GM18498 (cell line): ENCODE measurements at regions not wholly inside any gene's neighbourhood (a gene's known extent, or its start where the extent isn't known, plus 50 kb on each side); places are given as distances from the start of the nearest gene placed in this dataset.

Source experiments
- ATAC-seq: cut with Tn5 transposase; IDR thresholded peaks from one replicate; pipeline ENCODE4 v1.9.1; 2021; ENCODE audit warnings: mild to moderate bottlenecking, moderate library complexity; ENCODE audit not compliant: unreplicated experiment

- ATAC-seq: no peak
Observed at GRCh38 chr2:237150186-237150585, 64.5 kb downstream of the COPS8 start.

- ATAC-seq: no peak
Observed at GRCh38 chr2:237150831-237151375, 65.2 kb downstream of the COPS8 start.

DNA sequence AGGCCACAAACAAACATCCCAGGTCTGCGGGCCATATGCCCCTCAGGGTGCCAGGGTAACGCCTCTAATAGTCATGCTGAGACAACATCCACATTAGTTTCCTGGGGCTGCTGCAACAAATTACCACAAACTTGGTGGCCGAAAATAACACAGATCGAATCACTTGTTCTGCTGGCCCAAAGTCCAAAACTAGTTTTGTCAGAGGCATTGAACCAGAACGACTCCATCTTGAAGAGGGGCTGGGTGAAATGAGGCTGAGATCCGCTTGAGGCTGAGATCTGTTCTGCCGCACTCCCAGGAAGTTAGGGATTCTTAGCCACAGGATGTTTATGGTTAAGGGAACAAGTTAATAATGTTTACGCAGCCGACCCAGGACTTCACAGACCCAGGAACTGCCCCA is 66.7 kb downstream of the COPS8 start:
- ATAC-seq: no peak

- ATAC-seq: no peak
Observed at GRCh38 chr2:237153181-237153580, 67.5 kb downstream of the COPS8 start.

- no peak for ATAC-seq
Observed at GRCh38 chr2:237154082-237154638, 68.5 kb downstream of the COPS8 start.

- ATAC-seq: no peak
Observed at GRCh38 chr2:237154884-237155851, 69.5 kb downstream of the COPS8 start.

DNA sequence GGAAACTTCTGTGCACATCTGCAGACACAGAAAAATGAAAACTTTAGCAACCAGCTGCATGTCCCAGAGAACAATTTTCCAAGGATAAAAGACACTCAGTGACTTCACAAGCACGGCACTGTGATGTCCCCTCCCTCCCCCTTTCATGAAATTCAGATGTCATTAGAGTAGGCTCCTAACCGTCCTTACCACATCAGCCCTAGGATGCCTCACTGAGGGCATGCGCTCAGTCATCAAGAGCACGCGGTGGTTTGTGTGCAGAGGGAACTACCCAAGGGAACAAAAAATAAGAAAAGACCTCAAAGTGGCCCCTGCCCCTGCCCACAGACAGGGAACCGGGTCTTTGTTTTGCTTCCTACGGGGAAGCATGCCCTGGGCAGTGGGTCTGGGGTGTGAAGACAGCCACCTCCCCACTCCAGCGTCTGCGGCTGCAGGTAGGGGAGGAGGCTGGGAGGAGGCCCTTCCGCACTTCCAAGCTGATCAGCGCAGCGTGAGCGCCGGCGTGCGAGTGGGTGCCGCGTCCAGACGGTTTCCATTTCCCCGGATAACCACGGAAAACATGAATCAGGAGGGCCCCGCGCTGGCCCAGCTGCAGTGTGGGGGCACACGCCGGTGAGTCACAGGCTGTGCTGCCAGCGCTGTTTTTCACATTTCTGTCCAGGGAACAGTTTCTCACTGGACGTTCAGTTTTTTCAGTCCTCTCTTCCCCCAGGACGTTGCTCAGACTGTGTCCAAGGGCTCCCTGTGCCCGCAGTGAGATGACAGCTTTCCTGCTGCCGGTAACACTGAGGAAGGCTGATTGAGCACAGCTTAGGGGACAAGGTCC is 70.6 kb downstream of the COPS8 start:
- ATAC-seq: no peak

DNA sequence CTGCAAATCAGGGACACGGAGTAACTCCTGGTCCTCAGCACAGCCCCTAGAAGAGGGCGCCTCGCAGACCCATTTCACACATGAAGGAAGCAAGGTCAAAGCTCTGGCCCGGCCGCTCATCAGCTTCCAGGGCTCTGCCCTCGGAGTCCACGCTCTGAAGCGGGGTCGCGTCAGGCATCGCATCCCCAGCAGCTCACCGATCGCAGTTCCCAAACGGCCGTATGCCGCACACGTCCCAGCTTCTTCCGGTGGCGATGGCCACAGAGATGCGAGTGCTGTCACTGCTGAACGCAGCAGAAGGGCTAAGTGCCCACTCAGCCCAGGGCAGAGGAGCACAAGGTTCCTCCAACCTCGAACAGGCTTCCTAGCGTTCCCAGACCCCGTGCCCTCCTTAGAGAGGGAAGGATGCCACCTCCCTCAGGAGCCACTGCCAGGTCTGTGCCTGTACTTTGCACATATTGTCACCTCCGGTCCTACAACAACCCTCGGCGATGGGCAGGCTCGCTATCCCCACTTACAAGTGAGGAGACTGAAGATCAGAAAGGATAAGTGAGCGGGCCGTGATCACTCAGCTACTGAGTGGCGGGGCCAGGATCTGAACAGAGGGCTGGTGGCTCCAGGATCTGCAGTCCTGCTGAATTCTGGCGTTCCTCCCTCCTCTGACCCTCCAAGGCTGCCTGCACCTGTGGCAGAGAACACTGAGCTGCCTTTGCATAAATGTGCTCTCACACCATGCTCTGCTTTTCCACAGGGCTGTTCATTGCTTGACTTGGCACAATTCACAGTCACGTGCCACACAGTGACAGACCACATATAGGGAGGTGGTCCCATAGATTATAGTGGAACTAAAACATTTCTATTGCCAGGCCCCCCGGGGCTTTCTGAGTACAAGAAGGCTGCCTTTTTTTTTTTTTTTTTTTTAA is 71.4 kb downstream of the COPS8 start:
- no peak for ATAC-seq

GRCh38 chr2:237157780-237158102 is 72.1 kb downstream of the COPS8 start:
- no peak for ATAC-seq

- no peak for ATAC-seq
Observed at GRCh38 chr2:237158194-237158593, 72.5 kb downstream of the COPS8 start.

DNA sequence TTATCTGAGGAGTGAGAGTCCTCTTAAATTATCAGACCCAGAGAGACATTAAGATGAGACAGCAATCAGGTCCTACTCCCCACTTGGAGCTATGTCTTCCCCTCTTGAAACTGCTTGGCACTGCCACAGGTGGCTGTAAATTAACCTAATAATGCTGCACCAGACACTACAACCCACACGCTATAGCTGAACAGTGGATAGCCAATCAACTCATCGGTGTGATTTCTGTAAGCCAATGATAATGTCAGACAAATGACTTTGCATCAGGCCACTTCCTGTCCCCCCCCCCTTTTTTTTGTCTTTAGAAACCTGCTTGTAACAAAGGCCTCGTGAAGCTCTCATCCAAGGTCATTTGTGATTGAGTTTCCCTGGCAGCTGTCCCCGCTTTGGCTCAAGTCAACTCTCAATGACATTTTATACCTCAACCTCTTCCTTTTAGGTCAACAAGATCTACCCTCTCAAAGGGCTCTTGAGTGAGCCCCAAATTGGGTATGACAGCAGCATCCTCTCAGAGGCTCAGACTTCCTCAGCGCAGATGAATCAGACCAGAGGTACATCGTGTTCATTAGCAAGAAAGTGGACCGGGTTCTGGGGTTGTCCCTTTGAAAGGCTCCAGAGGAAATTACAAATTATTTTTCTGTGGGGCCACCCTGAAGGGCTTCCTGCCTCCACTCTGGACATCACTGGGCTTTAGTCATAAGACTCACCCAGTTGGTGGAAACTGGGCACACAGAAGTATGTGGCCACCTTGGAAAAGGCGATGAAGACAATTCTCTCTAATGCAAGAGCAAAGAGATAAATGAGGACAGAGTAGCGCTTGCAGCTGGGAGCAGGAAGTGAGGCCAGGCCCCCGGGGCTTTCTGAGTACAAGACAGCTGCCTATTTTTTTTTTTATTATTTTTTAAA is 73.6 kb downstream of the COPS8 start:
- ATAC-seq: no peak

GRCh38 chr2:237160271-237160919 is 74.7 kb downstream of the COPS8 start:
- no peak for ATAC-seq

GRCh38 chr2:237161189-237161588 is 75.5 kb downstream of the COPS8 start:
- no peak for ATAC-seq

DNA sequence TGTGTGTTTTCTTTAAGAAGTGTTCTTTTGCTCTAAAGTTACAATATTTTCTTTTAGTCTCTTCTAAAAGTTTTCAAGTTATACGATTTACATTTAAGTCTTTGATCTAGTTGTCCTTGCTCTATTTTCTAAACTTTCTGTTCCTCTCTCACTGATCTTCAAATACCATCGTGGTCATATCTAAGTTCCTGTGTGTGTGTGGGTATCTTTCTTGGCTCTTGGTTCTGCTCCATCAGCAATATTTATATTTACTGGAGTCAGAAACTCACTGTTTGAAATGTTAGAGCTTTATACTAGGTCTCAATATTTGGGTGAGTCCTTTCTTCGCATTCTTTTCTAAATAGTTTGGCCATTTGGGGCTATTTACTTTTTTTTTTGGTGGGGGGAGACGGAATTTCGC is 77.3 kb downstream of the COPS8 start:
- ATAC-seq: no peak

DNA sequence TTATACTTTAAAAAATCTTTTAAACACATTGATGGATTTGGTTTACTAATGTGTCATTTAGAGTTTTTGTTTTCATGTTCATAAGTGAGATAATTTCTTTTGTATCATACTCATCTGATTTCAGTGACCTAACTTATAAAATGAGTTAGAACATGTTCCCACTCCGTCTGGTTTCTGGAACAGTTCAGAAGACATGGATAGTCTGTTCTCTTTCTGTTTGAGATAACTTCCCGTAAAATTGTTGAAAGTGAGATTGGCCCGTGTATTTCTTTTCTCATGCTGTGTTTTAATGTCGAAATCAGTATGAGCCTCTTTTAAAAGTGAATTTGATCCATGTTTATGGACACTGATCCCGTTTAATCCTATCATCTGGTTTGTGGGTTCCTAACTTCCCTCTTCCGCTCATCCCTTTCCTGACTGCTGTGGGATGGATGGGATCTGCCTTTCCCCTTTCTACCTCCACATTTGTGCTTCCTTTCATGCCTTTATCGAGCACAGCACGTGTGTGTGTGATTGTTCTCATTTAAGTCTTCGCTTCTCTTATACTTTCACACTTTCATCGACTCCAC is 78.9 kb downstream of the COPS8 start:
- no peak for ATAC-seq

GRCh38 chr2:237165405-237166276 is 80.0 kb downstream of the COPS8 start:
- ATAC-seq: no peak

- ATAC-seq: no peak
Observed at GRCh38 chr2:237167038-237167437, 81.3 kb downstream of the COPS8 start.
